NCI-H748 (cell line): ENCODE measurements at regions not wholly inside any gene's neighbourhood (a gene's known extent, or its start where the extent isn't known, plus 50 kb on each side); places are given as distances from the start of the nearest gene placed in this dataset.

ENCODE experiments used
- DNase-seq: peaks from one replicate; lab custom pipeline; 2025; ENCODE audit not compliant: unreplicated experiment; lab: John Stamatoyannopoulos, UW

- DNase-seq = no peak
Observed at GRCh38 chr2:226142463-226142862, 657.2 kb downstream of the IRS1 start.

GRCh38 chr2:226140594-226140993 lies 659.0 kb downstream of the IRS1 start:
- no peak for DNase-seq

GRCh38 chr2:226139759-226140158 lies 659.9 kb downstream of the IRS1 start:
- no peak for DNase-seq

GRCh38 chr2:226137201-226137811 lies 662.3 kb downstream of the IRS1 start:
- no peak for DNase-seq

- DNase-seq = no peak
Observed at GRCh38 chr2:226136739-226137138, 662.9 kb downstream of the IRS1 start.

GRCh38 chr2:226135861-226136548 lies 663.6 kb downstream of the IRS1 start:
- no peak for DNase-seq

- DNase-seq = no peak
Observed at GRCh38 chr2:226132323-226133215, 667.1 kb downstream of the IRS1 start.

- no peak for DNase-seq
Observed at GRCh38 chr2:226131299-226131784, 668.3 kb downstream of the IRS1 start.

GRCh38 chr2:226130192-226130591 lies 669.4 kb downstream of the IRS1 start:
- no peak for DNase-seq

GRCh38 chr2:226127682-226128081 lies 671.9 kb downstream of the IRS1 start:
- DNase-seq = no peak

GRCh38 chr2:226126104-226126503 lies 673.5 kb downstream of the IRS1 start:
- no peak for DNase-seq

GRCh38 chr2:226125176-226125883 lies 674.3 kb downstream of the IRS1 start:
- DNase-seq = no peak

GRCh38 chr2:226124548-226125011 lies 675.0 kb downstream of the IRS1 start:
- no peak for DNase-seq

- DNase-seq = no peak
Observed at GRCh38 chr2:226123300-226123699, 676.3 kb downstream of the IRS1 start.

- DNase-seq = no peak
Observed at GRCh38 chr2:226122041-226122440, 677.6 kb downstream of the IRS1 start.

- DNase-seq = no peak
Observed at GRCh38 chr2:226121046-226121738, 678.4 kb downstream of the IRS1 start.

- no peak for DNase-seq
Observed at GRCh38 chr2:226118471-226119429, 680.9 kb downstream of the IRS1 start.

- no peak for DNase-seq
Observed at GRCh38 chr2:226117510-226118065, 682.0 kb downstream of the IRS1 start.

- DNase-seq = no peak
Observed at GRCh38 chr2:226116346-226116745, 683.3 kb downstream of the IRS1 start.
